RWPE2 (cell line): ENCODE measurements at regions not wholly inside any gene's neighbourhood (a gene's known extent, or its start where the extent isn't known, plus 50 kb on each side); places are given as distances from the start of the nearest gene placed in this dataset.

Experiments
- ATAC-seq: fragments of 200-7000 bp; cut with Tn5 transposase; 3 replicates; pipeline ENCODE4 v1.9.1; 2021; ENCODE audit warnings: low read depth
- DNase-seq: peaks from one replicate; pipeline ENCODE4 v3.0.0-alpha.2; 2020; ENCODE audit warnings: low spot score
- H3K27ac ChIP-seq: fragments of 450-650 bp; 2 replicates; pipeline ENCODE4 v1.5.1; 2017; ENCODE audit warnings: mild to moderate bottlenecking; ENCODE audit not compliant: poor library complexity, severe bottlenecking
- H3K27me3 ChIP-seq: fragments of 250-450 bp; sonication (Bioruptor Pico); 2 replicates; pipeline ENCODE4 v1.5.1; 2021; ENCODE audit warnings: mild to moderate bottlenecking, moderate library complexity; ENCODE audit not compliant: insufficient read depth, poor library complexity, severe bottlenecking
- H3K36me3 ChIP-seq: fragments of 250-450 bp; sonication (Bioruptor Pico); 2 replicates; pipeline ENCODE4 v1.5.1; 2020; ENCODE audit warnings: low read depth, mild to moderate bottlenecking, moderate library complexity
- H3K4me1 ChIP-seq: fragments of 250-450 bp; sonication (Bioruptor Pico); 2 replicates; pipeline ENCODE4 v1.5.1; 2021; ENCODE audit warnings: mild to moderate bottlenecking, moderate library complexity; ENCODE audit not compliant: insufficient read depth, poor library complexity, severe bottlenecking
- H3K4me3 ChIP-seq: fragments of 250-450 bp; sonication (Bioruptor Pico); 2 replicates; pipeline ENCODE4 v1.5.1; 2021; ENCODE audit warnings: mild to moderate bottlenecking, moderate library complexity; ENCODE audit not compliant: severe bottlenecking
- H3K9me3 ChIP-seq: fragments of 250-450 bp; sonication (Bioruptor Pico); 2 replicates; pipeline ENCODE4 v1.5.1; 2021; ENCODE audit warnings: mild to moderate bottlenecking, moderate library complexity; ENCODE audit not compliant: severe bottlenecking
- CTCF ChIP-seq: fragments of 450-650 bp; IDR thresholded peaks from one replicate; pipeline ENCODE4 v1.5.1; 2017; ENCODE audit warnings: mild to moderate bottlenecking, moderate library complexity; ENCODE audit not compliant: poor library complexity, severe bottlenecking

DNA sequence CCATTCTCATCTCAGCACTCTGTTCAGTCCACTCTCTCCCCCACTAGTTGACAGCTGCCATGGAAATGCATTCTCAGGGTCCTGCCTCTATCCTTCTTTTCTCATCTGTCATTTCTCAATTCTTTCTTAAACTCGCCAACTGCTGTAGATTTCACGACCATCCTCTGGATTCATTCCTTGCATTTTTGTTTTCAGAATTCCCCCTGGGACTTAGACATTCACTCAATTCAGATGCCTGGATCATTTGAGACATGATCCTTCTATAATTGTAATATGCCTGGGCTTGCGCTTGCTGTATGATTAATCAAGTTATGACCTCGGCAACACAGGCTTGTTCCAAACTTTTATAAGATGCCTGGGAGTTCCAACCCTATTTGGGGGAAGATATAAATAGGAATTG, 104.5 kb downstream of the RAB11FIP2 start:
- DNase-seq (no peak), ATAC-seq (no peak)
- no peaks in the 10 kb centered on the region for H3K36me3 ChIP-seq

GRCh38 chr10:117944676-117945447, 101.9 kb downstream of the RAB11FIP2 start:
- H3K9me3 ChIP-seq: no peaks in the 10 kb centered on the region
- DNase-seq (no peak), ATAC-seq (no peak)

More for the DNA sequence above, 104.5 kb downstream of the RAB11FIP2 start:
- H3K27me3 ChIP-seq: no peaks in the 10 kb centered on the region
- H3K27ac ChIP-seq: no peak overlapping the region
- no peak overlapping the region for H3K4me3 ChIP-seq
- no peaks in the 10 kb centered on the region for H3K9me3 ChIP-seq
- no peak for TF ChIP-seq CTCF
- no peaks in the 10 kb centered on the region for H3K4me1 ChIP-seq

DNA sequence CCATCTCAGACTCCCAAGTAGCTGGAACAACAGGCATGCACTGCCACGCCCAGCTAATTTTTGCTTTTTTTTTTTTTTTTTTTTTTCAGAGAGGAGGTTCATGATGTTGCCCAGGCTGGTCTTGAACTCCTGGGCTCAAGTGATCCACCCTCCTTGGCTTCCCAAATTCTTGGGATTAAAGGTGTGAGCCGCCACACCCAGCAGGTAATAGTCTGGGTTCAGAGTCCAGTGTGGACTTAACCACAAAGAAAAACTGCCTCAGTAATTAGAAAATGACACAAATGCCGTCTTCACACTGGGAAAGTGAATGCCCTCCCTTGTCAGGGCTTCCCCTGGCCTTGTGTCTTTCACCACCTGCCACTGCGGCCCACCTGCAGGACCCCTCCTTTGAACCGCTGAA, 101.1 kb downstream of the RAB11FIP2 start:
- DNase-seq (no peak), ATAC-seq (no peak)
- TF ChIP-seq CTCF: no peak
- H3K9me3 ChIP-seq: no peaks in the 10 kb centered on the region
- H3K4me1 ChIP-seq: no peaks in the 10 kb centered on the region
- H3K36me3 ChIP-seq: no peaks in the 10 kb centered on the region
- no peaks in the 10 kb centered on the region for H3K27me3 ChIP-seq
- no peak overlapping the region for H3K4me3 ChIP-seq
- H3K27ac ChIP-seq: no peak overlapping the region

More at GRCh38 chr10:117944676-117945447, 101.9 kb downstream of the RAB11FIP2 start:
- Histone ChIP-seq H3K27me3 (no peaks in the 10 kb centered on the region), H3K4me1 (no peaks in the 10 kb centered on the region), H3K27ac (no peak overlapping the region), H3K36me3 (no peaks in the 10 kb centered on the region), H3K4me3 (no peak overlapping the region)
- TF ChIP-seq CTCF: no peak

- no peaks in the 10 kb centered on the region for H3K4me1 ChIP-seq
- no peaks in the 10 kb centered on the region for H3K36me3 ChIP-seq
- H3K4me3 ChIP-seq: no peak overlapping the region
- H3K27ac ChIP-seq: no peak overlapping the region
- H3K9me3 ChIP-seq: no peaks in the 10 kb centered on the region
- no peaks in the 10 kb centered on the region for H3K27me3 ChIP-seq
- DNase-seq (no peak), ATAC-seq (no peak)
- no peak for TF ChIP-seq CTCF
These were observed 100.1 kb downstream of the RAB11FIP2 start for GRCh38 chr10:117946525-117947070.

GRCh38 chr10:117948493-117948892, 98.2 kb downstream of the RAB11FIP2 start:
- ATAC-seq (no peak), DNase-seq (no peak)
- H3K36me3 ChIP-seq: no peaks in the 10 kb centered on the region
- no peak for TF ChIP-seq CTCF
- no peaks in the 10 kb centered on the region for H3K9me3 ChIP-seq
- no peak overlapping the region for H3K4me3 ChIP-seq
- no peaks in the 10 kb centered on the region for H3K4me1 ChIP-seq
- no peak overlapping the region for H3K27ac ChIP-seq
- H3K27me3 ChIP-seq: no peaks in the 10 kb centered on the region
